ENCODE measurements at regions not wholly inside any gene's neighbourhood (a gene's known extent, or its start where the extent isn't known, plus 50 kb on each side); places are given as distances from the start of the nearest gene placed in this dataset.

- TF ChIP-seq CTCF (optimal IDR thresholded peaks at IDR 0.05 in 1 of 3, IDR thresholded peaks at IDR 0.05 in 1 of 3, conservative IDR thresholded peaks at IDR 0.05 in 1 of 3; ENCODE audit: extremely low read depth in 1 of 3, insufficient read depth in 2 of 3, low read length in 3 of 3) (no peak), EZH2 (IDR thresholded peaks at IDR 0.05; ENCODE audit: low read length) (no peak)
These were observed 119.7 kb upstream of the NXT1 start for GRCh38 chr20:23230766-23231385.

Measured in keratinocyte (primary cell).